Bronchial epithelial cell (primary cell): ENCODE measurements at regions not wholly inside any gene's neighbourhood (a gene's known extent, or its start where the extent isn't known, plus 50 kb on each side); places are given as distances from the start of the nearest gene placed in this dataset.
A peak's percentile ranks its signal among the peaks of the same experiment; 100 is the strongest.
"Not testable (repeated sequence)": the region's sequence is repeated elsewhere in the genome, so short reads cannot be mapped to it uniquely, and the experiment has no call there.

Experiments used
- DNase-seq: peaks from one replicate; pipeline ENCODE4 v3.0.0-alpha.2; 2010; ENCODE audit warnings: low read depth
- FAIRE-seq: peaks from 2 replicates; lab custom pipeline; 2011; peaks lifted over from hg19 to GRCh38; lab: Jason Lieb, UNC
- H3K27me3 ChIP-seq: 2 replicates; pipeline ENCODE4 v1.5.1; 2011; ENCODE audit warnings: low read length; ENCODE audit not compliant: control insufficient read depth, insufficient read depth
- H3K36me3 ChIP-seq: 2 replicates; pipeline ENCODE4 v1.5.1; 2011; ENCODE audit warnings: low read length; ENCODE audit not compliant: control insufficient read depth, insufficient read depth
- H3K4me3 ChIP-seq: 2 replicates; pipeline ENCODE4 v1.5.1; 2011; ENCODE audit warnings: mild to moderate bottlenecking, low read depth, low read length, control low read depth
- CTCF ChIP-seq: IDR thresholded peaks from 2 replicates; pipeline ENCODE4 v1.5.1; 2011; ENCODE audit warnings: mild to moderate bottlenecking, moderate library complexity, low read length, control low read depth, inconsistent platforms; ENCODE audit not compliant: insufficient read depth, severe bottlenecking

DNA sequence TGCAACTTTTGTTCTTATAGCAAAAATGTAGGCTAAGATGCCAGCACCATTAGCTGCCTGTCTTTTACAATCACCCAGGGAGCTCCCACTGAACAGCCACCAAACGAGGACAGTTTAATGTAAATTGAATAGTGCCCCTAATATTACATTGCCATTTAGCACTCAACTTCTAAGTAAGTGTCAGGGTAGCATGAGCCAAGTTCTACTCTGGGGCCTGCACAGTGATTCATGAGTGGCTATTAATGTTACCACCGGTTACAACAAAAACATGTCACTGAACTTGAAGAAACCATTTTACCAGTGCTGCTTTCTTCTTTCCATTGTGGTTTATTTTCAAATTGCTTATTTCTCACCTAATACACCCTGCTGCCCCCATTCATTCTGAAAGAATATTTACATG is 295.6 kb upstream of the RRP15 start:
- no peak for TF ChIP-seq CTCF
- FAIRE-seq: no peak
- DNase-seq: no peak
- no peaks in the 10 kb centered on the region for H3K27me3 ChIP-seq
- H3K4me3 ChIP-seq: no peak overlapping the region
- no peaks in the 10 kb centered on the region for H3K36me3 ChIP-seq

DNA sequence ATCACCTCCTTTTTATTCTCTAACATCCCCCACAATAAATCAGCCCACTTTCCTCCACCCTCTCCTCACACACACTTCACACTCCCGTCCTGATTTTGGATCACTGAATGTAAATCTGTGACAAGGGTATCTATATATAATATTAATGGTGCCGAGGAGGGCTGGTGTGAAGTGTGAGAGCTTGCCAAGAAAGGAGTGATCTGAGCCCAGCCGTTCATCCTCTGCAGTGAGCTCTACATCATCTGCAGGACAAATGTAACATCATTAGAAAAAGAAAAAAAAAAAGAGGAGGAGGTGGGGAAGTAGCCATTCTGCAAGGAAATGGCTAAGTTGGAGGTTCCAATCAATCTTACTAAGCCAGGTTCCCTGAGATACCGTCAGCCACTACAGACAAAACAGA is 291.7 kb upstream of the RRP15 start:
- no peaks in the 10 kb centered on the region for H3K36me3 ChIP-seq
- no peaks in the 10 kb centered on the region for H3K27me3 ChIP-seq
- no peak overlapping the region for H3K4me3 ChIP-seq
- TF ChIP-seq CTCF: no peak
- FAIRE-seq (no peak), DNase-seq (no peak)

DNA sequence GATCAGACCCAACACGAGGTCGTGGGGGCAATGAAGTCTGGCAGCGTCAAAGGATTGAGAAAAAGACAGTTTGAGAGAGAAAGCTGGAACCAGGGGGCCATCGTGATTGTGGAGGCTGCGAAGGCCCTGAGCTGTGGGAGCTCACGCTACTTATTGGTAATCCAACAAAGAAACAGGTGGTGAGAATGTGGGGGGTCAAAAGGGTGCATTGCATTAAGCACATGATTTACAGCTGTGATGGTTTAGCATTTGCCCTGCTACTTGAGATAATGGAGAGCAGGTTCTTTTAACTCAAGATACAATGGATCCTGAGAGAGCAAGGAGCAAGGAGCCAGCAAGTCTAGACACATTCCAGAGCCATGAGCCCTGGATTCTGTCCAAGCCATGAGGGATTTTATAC is 276.8 kb upstream of the RRP15 start:
- not testable (repeated sequence) for H3K27me3 ChIP-seq, H3K4me3 ChIP-seq, DNase-seq, H3K36me3 ChIP-seq, FAIRE-seq

DNA sequence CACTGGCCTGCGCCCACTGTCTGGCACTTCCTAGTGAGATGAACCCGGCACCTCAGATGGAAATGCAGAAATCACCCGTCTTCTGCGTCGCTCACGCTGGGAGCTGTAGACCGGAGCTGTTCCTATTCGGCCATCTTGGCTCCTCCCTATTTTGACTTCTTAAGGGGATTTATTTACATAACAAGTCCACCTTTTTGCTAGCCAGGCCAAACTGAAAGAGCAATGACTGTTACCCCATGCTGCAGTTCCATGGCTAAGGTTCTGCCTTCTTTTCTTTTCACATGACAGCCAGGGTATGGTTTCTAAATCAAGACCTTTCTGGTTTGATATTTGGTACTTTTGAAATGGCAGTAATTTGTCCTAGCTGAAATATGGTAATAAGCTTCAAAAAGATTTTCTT is 270.0 kb upstream of the RRP15 start:
- not testable (repeated sequence) for H3K27me3 ChIP-seq, H3K4me3 ChIP-seq, FAIRE-seq, DNase-seq, H3K36me3 ChIP-seq

GRCh38 chr1:218024211-218024720 is 260.8 kb upstream of the RRP15 start:
- H3K27me3 ChIP-seq: no peaks in the 10 kb centered on the region
- DNase-seq: no peak
- FAIRE-seq: no peak
- no peak for TF ChIP-seq CTCF
- H3K36me3 ChIP-seq: no peaks in the 10 kb centered on the region
- H3K4me3 ChIP-seq: no peak overlapping the region

DNA sequence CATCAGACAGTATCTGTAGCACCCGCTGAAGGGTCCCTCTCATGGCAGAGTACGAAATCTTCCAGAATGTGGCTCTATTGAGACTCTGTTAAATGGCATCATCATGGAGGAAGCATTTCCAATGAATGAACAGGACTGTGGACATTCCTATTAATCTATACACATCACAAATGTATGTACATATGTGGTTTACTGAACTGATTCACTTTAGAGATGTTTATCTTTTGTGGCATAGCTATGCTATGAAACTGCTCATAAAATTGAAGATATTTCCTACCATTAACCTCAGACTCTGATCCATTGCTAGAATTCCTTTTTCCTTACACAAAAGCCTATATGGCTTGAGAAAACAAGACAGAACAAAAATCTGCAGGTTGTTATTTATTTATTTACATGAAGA is 259.6 kb upstream of the RRP15 start:
- TF ChIP-seq CTCF: no peak
- FAIRE-seq (no peak), DNase-seq (peak; percentile 1)
- no peaks in the 10 kb centered on the region for H3K27me3 ChIP-seq
- no peaks in the 10 kb centered on the region for H3K36me3 ChIP-seq
- no peak overlapping the region for H3K4me3 ChIP-seq

- no peak overlapping the region for H3K4me3 ChIP-seq
- FAIRE-seq (no peak), DNase-seq (no peak)
- no peaks in the 10 kb centered on the region for H3K27me3 ChIP-seq
- no peak for TF ChIP-seq CTCF
- no peaks in the 10 kb centered on the region for H3K36me3 ChIP-seq
Observed at GRCh38 chr1:218027152-218027551, 257.9 kb upstream of the RRP15 start.
